ENCODE measurements at regions not wholly inside any gene's neighbourhood (a gene's known extent, or its start where the extent isn't known, plus 50 kb on each side); places are given as distances from the start of the nearest gene placed in this dataset.
"Not testable (repeated sequence)": the region's sequence is repeated elsewhere in the genome, so short reads cannot be mapped to it uniquely, and the experiment has no call there.

DNA sequence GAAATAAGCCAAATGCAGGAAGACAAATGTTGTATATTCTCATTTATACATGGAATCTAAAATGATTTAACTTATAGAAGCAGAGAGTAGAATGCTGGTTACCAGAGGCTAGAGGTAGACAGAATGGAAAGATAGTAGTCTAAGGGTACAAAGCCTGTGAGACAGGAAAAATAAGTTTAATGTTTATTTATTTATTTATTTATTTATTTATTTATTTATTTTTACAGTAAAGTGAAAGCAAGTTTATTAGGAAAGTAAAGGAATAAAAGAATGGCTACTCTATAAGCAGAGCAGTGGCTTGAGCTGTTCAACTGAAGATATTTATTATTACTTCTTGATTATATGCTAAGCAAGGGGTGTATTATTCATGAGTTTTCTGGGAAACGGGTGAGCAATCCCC lies 203.2 kb downstream of the LAS1L start:
- DNase-seq (ENCODE audit: low read depth, low spot score): no peak

GRCh38 chrX:65300104-65300809 lies 234.3 kb downstream of the LAS1L start:
- no peak for DNase-seq (ENCODE audit: low read depth, low spot score)

GRCh38 chrX:65282905-65283304 lies 251.7 kb downstream of the LAS1L start:
- not testable (repeated sequence) for DNase-seq (ENCODE audit: low read depth, low spot score)

GRCh38 chrX:65273152-65273551 lies 261.4 kb downstream of the LAS1L start:
- DNase-seq (ENCODE audit: low read depth, low spot score): no peak

DNA sequence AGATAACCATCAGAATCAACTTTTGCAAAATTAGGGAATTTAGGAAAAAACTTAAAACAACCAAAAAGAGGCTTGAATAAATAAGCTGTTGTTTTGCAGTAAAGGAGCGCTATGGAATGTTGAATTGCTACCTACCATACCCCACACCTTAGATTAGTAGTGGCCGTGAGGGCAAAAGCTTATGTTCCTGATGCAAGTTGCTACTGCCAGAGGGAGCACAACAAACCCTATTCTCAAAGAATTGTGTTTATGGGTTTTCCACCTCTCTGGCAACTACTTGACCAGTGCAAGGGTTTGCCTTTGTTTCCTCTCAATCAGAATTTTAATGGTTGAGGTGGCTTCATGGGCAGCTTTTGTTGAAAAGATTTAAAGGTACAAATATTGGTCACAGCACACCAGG lies 268.1 kb downstream of the LAS1L start:
- DNase-seq (ENCODE audit: low read depth, low spot score): no peak

- DNase-seq (ENCODE audit: low read depth, low spot score): no peak
Measured at GRCh38 chrX:65253817-65254216, 277.6 kb upstream of the ZC4H2 start.

DNA sequence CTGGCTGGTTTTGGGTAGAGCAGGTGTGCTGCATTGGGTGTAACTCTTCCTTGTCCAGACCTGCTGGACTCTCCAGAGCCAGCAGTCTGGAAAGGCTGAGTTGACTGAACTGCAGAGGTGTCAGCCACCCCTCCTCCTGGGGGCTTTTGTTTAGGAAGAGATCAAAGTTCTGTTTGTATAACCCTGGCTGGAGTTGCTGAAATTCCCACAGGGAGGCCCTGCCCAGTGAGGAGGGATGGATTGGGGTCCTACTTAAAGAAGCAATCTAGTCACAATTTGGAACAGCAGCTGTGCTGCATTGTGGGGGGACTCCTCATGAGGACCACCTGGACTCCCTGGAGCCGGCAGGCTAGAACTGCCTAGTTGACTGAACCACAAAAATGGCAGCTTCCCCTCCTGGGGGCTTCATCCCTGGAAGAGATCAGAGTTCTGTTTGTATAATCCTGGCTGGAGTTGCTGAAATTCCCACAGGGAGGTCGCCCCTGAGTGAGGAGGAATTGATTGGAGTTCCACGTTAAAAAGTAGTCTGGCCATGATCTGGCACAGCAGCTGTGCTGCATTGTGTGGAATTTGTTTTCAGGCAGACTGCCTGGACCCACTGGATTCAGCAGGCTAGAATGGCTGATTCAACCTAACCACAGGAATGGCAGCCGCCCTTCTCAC lies 264.9 kb upstream of the ZC4H2 start:
- DNase-seq (ENCODE audit: low read depth, low spot score): peak; percentile 2

- no peak for DNase-seq (ENCODE audit: low read depth, low spot score)
Measured at GRCh38 chrX:65203545-65203944, 227.3 kb upstream of the ZC4H2 start.

DNA sequence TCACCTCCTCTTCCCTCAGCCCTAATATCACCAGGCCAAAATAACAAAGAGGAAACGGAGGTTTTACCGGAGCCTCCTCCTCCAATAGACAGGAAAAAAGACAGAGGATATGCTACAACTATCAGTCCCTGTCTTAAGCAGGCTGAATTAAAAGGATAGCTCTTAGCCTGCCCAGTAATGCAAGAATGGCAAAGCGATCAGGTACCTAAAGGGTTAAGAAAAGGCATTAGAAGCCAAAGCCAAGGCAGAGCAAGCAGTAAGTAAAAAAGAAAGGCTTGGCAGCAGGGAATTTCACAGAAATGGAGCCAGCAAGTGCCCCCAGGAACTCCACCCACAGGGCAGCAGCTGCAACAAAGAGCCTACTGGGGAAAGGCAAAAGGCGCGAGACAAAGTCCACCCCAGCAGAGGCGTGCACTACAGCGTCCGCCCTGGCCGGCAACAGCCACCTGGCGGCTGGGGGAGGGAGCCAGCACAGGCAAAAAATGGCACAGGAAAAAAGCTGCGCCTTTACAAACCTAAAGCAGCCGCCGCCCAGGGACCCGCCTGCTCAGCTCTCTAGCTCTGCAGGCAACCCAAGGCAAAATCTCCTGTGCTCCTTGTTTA lies 220.6 kb upstream of the ZC4H2 start:
- DNase-seq (ENCODE audit: low read depth, low spot score): no peak

GRCh38 chrX:65195621-65196020 lies 219.4 kb upstream of the ZC4H2 start:
- DNase-seq (ENCODE audit: low read depth, low spot score): no peak

DNA sequence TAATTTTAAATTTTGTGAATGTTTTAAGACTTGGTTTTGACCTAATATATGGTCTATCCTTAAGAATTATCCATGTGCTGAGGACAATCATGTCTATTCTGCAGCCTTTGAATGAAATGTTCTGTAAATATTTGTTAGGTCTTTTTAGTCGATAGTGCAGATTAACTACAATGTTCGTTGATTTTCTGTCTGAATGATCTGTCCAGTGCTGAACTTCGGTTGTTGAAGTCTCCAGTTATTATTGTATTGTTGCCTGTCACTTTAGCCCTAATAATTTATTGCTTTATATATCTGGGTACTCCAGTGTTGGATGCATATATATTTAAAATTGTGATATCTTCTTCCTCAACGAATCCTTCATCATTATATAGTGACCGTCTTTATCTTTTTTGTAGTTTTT lies 218.3 kb upstream of the ZC4H2 start:
- DNase-seq (ENCODE audit: low read depth, low spot score): no peak

- not testable (repeated sequence) for DNase-seq (ENCODE audit: low read depth, low spot score)
Measured at GRCh38 chrX:65163325-65163724, 187.1 kb upstream of the ZC4H2 start.

- DNase-seq (ENCODE audit: low read depth, low spot score): no peak
Measured at GRCh38 chrX:65148232-65148631, 172.0 kb upstream of the ZC4H2 start.

DNA sequence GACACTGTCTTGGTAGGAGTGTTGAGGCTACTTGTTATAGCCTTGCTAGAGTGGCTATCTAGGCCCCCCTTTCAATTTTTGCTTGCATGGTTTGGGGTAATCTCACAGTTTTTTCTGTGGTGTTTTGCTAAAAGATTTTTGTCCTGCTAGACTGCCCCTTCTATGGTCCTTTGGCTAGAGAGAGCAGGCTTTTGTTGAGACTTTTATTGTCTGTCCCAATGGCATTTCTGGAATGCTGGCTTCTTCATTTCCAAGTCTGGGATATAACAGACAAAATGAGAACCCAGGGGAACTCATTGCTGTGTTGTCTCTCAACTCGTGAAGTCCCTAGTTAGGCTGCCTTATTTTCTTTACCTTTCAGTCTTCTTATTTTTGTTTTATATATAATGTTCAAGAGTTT lies 160.2 kb upstream of the ZC4H2 start:
- DNase-seq (ENCODE audit: low read depth, low spot score): no peak

GRCh38 chrX:65127842-65128241 lies 151.6 kb upstream of the ZC4H2 start:
- DNase-seq (ENCODE audit: low read depth, low spot score): no peak

DNA sequence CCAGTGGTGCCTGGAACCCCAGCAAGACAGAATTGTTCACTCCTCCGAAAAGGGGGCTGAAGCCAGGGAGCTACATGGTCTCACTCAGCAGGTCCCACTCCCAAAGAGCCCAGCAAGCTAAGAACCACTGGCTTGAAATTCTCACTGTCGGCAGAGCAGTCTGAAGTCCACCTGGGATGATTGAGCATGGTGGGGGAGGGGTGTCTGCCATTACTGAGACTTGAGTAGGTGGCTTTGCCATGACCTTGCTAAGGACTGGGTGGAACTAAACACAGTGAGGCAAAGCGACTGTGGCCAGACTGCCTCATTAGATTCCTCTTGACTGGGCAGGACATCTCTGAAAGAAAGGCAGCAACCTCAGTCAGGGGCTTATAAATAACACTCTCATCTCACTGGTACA lies 122.6 kb upstream of the ZC4H2 start:
- no peak for DNase-seq (ENCODE audit: low read depth, low spot score)

- no peak for DNase-seq (ENCODE audit: low read depth, low spot score)
Measured at GRCh38 chrX:65093658-65094057, 117.4 kb upstream of the ZC4H2 start.

- DNase-seq (ENCODE audit: low read depth, low spot score): no peak
Measured at GRCh38 chrX:65073233-65073632, 97.0 kb upstream of the ZC4H2 start.

- DNase-seq (ENCODE audit: low read depth, low spot score): no peak
Measured at GRCh38 chrX:65072590-65072989, 96.3 kb upstream of the ZC4H2 start.

GRCh38 chrX:65058626-65059025 lies 82.4 kb upstream of the ZC4H2 start:
- DNase-seq (ENCODE audit: low read depth, low spot score): not testable (repeated sequence)

GRCh38 chrX:65045001-65045400 lies 68.8 kb upstream of the ZC4H2 start:
- no peak for DNase-seq (ENCODE audit: low read depth, low spot score)

DNA sequence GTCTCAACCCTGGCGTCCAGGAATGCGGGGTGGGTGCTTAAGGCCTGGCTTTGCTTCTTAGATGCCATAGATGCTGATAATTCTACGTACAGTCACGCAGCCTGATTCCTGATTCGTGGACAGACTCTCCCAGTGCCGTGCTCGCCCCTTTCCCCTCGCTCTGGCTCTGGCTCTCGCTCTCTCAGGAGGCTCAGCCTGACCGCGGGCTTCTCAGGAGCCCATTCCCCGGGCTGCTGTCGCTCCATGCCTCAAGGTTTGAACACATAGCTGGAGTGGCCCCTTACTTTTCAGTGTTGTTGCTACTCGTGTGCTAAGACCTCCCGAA lies 59.2 kb upstream of the ZC4H2 start:
- peak; percentile 11 for DNase-seq (ENCODE audit: low read depth, low spot score)

Measured in astrocyte of the hippocampus (primary cell).